ENCODE measurements at regions not wholly inside any gene's neighbourhood (a gene's known extent, or its start where the extent isn't known, plus 50 kb on each side); places are given as distances from the start of the nearest gene placed in this dataset.

DNA sequence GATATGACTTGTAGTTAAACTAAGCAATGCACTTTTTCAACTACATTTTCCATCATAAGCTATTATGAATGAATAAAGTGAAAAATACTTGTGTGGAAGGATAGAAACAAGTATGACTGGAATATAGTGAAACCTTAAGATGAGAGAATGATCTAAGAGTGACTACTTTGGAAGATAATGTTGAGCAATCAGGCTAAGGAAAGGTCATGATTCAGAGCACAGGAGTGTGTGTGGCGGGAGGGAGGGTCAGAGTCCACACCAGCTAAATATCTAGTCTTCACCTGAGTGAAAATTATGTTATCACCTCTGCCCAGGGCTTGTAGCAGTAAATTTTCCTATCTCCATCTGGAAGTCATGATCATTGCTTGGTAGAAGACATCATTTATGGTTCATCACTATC lies 833.4 kb upstream of the ATXN8OS start:
- CTCF ChIA-PET = no interaction called here
- Mint-ChIP-seq H3K27me3 (ENCODE audit: insufficient read depth, unreplicated experiment) (no peaks in the 10 kb centered on the region), H3K27ac (ENCODE audit: unreplicated experiment) (no peak overlapping the region), H3K9me3 (ENCODE audit: unreplicated experiment) (no peaks in the 10 kb centered on the region), H3K36me3 (ENCODE audit: insufficient read depth, unreplicated experiment) (no peaks in the 10 kb centered on the region), H3K4me1 (ENCODE audit: low read depth, unreplicated experiment) (no peaks in the 10 kb centered on the region), H3K4me3 (ENCODE audit: unreplicated experiment) (no peak overlapping the region)
- Histone ChIP-seq H3K4me1 (peaks cover 4% of the 10 kb centered on the region; the same call in 1 of the 2 replicates), H3K4me3 (ENCODE audit: low read depth, low read length) (no peak overlapping the region), H3K36me3 (ENCODE audit: control insufficient read depth, insufficient read depth, low read length) (no peaks in the 10 kb centered on the region), H3K9me3 (no peaks in the 10 kb centered on the region), H3K27me3 (replicated peaks; ENCODE audit: control insufficient read depth, insufficient read depth, low read length) (no peaks in the 10 kb centered on the region)
- POLR2A ChIA-PET = no interaction called here
- BruUV-seq (replicated peaks) = no TSS peak
- DNase-seq = no peak
- intact Hi-C loops (cut with micrococcal nuclease; ENCODE audit: unreplicated experiment) = no loop called here
- TF ChIP-seq, protein P1, sequence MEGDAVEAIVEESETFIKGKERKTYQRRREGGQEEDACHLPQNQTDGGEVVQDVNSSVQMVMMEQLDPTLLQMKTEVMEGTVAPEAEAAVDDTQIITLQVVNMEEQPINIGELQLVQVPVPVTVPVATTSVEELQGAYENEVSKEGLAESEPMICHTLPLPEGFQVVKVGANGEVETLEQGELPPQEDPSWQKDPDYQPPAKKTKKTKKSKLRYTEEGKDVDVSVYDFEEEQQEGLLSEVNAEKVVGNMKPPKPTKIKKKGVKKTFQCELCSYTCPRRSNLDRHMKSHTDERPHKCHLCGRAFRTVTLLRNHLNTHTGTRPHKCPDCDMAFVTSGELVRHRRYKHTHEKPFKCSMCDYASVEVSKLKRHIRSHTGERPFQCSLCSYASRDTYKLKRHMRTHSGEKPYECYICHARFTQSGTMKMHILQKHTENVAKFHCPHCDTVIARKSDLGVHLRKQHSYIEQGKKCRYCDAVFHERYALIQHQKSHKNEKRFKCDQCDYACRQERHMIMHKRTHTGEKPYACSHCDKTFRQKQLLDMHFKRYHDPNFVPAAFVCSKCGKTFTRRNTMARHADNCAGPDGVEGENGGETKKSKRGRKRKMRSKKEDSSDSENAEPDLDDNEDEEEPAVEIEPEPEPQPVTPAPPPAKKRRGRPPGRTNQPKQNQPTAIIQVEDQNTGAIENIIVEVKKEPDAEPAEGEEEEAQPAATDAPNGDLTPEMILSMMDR (IDR thresholded peaks at IDR 0.05; ENCODE audit: insufficient read depth in 1 of 2, low read depth in 1 of 2, low read length in 1 of 2, severe bottlenecking in 1 of 2, unreplicated experiment in 1 of 2) = no peak

- H3K36me3 ChIP-seq (ENCODE audit: control insufficient read depth, insufficient read depth, low read length) = no peaks in the 10 kb centered on the region
- H3K27me3 ChIP-seq (replicated peaks; ENCODE audit: control insufficient read depth, insufficient read depth, low read length) = no peaks in the 10 kb centered on the region
- Mint-ChIP-seq H3K4me3 (ENCODE audit: unreplicated experiment) (no peak overlapping the region), H3K36me3 (ENCODE audit: insufficient read depth, unreplicated experiment) (no peaks in the 10 kb centered on the region), H3K9me3 (ENCODE audit: unreplicated experiment) (no peaks in the 10 kb centered on the region), H3K27ac (ENCODE audit: unreplicated experiment) (no peak overlapping the region), H3K27me3 (ENCODE audit: insufficient read depth, unreplicated experiment) (no peaks in the 10 kb centered on the region), H3K4me1 (ENCODE audit: low read depth, unreplicated experiment) (no peaks in the 10 kb centered on the region)
- no TSS peak for BruUV-seq (replicated peaks)
- DNase-seq = no peak
- POLR2A ChIA-PET = no interaction called here
- TF ChIP-seq, protein P1 (IDR thresholded peaks at IDR 0.05; ENCODE audit: insufficient read depth in 1 of 2, low read depth in 1 of 2, low read length in 1 of 2, severe bottlenecking in 1 of 2, unreplicated experiment in 1 of 2) = no peak
- intact Hi-C loops (cut with micrococcal nuclease; ENCODE audit: unreplicated experiment) = no loop called here
- no peaks in the 10 kb centered on the region for H3K4me1 ChIP-seq
- CTCF ChIA-PET = no interaction called here
- H3K9me3 ChIP-seq = no peaks in the 10 kb centered on the region
- no peak overlapping the region for H3K4me3 ChIP-seq (ENCODE audit: low read depth, low read length)
Observed at GRCh38 chr13:69264362-69265334, 843.0 kb upstream of the ATXN8OS start.

DNA sequence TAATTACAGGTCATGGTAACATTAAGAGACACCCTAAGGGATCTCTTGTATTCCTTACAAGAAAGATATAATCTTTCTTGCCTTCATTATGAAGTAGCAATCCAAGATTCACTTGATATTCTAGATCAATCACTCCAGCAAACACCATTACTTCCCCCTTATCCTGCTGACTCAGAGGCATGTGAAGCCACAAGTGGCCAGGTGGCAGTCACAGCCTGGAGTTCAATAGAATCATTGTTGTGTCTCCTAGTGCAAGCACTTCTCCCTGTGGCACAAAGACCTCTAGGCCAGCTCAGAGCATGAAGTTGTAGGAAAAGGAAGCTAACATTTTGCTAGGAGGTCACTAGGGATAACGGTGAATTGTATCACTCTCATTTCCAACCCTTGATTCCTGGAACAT lies 864.3 kb upstream of the ATXN8OS start:
- H3K4me3 ChIP-seq (ENCODE audit: low read depth, low read length) = no peak overlapping the region
- no peaks in the 10 kb centered on the region for H3K4me1 ChIP-seq
- no peaks in the 10 kb centered on the region for H3K27me3 ChIP-seq (replicated peaks; ENCODE audit: control insufficient read depth, insufficient read depth, low read length)
- H3K9me3 Mint-ChIP-seq (ENCODE audit: unreplicated experiment) = no peaks in the 10 kb centered on the region
- no peaks in the 10 kb centered on the region for H3K36me3 Mint-ChIP-seq (ENCODE audit: insufficient read depth, unreplicated experiment)
- intact Hi-C loops (cut with micrococcal nuclease; ENCODE audit: unreplicated experiment) = no loop called here
- ChIA-PET CTCF (no interaction called here), POLR2A (no interaction called here)
- DNase-seq = no peak
- H3K4me1 Mint-ChIP-seq (ENCODE audit: low read depth, unreplicated experiment) = no peaks in the 10 kb centered on the region
- H3K9me3 ChIP-seq = no peaks in the 10 kb centered on the region
- H3K27ac Mint-ChIP-seq (ENCODE audit: unreplicated experiment) = no peak overlapping the region
- no peaks in the 10 kb centered on the region for H3K27me3 Mint-ChIP-seq (ENCODE audit: insufficient read depth, unreplicated experiment)
- BruUV-seq (replicated peaks) = no TSS peak
- no peaks in the 10 kb centered on the region for H3K36me3 ChIP-seq (ENCODE audit: control insufficient read depth, insufficient read depth, low read length)
- TF ChIP-seq, protein P1 (IDR thresholded peaks at IDR 0.05; ENCODE audit: insufficient read depth in 1 of 2, low read depth in 1 of 2, low read length in 1 of 2, severe bottlenecking in 1 of 2, unreplicated experiment in 1 of 2) = no peak
- H3K4me3 Mint-ChIP-seq (ENCODE audit: unreplicated experiment) = no peak overlapping the region

Data from Caco-2 (cell line).